ENCODE measurements at regions not wholly inside any gene's neighbourhood (a gene's known extent, or its start where the extent isn't known, plus 50 kb on each side); places are given as distances from the start of the nearest gene placed in this dataset.

DNA sequence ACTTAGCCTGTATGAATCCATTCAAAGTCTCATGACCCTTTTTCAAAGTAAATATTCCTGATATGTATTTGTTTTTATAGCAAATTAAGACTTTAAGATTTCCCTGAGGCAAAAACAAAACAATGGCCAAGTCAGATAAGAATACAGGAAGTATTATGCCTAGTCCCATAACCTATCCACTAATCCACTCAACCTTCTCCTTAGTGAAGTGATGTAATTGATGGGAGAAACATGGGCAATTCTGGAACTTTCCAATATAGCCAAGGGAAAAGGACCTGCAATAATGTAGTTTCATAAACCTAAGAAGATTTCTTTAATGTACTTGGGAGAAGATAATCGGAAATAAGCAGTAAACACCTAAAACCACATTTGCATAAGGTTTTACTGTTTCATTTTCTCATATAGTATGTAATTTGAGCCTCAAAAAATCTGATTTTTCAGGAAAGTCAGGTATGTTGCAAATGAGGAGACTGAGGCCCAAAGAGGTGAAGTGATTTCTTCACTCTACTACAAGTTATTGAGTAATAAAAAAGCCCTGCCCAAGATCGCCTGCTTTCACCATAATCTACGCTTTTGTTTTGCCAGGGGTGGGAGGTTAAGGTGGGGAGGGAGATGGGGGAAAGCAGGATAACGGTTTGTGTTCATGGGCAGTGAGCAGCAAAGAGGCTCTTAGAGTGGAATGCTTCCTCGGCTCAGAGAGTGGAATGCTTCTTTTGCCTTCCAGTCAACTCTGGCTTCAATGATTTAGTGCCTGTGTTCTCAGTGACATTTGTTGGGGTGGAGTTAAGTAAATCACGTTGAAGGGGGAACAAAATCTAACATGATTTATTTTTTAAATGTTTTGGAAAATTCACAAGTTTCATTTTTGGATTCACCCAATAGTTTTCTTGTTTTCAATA, 95.0 kb upstream of the FNDC3B start:
- no peak for TF ChIP-seq CTCF (IDR thresholded peaks at IDR 0.05)
- no peaks in the 10 kb centered on the region for H3K36me3 Mint-ChIP-seq (ENCODE audit: low read depth)
- H3K4me1 Mint-ChIP-seq (ENCODE audit: low read depth), result peaks cover 11% of the 10 kb centered on the region; the same call in 1 of the 2 replicates
- H3K4me3 Mint-ChIP-seq, result no peak overlapping the region
- H3K9me3 Mint-ChIP-seq, result no peaks in the 10 kb centered on the region
- H3K27ac Mint-ChIP-seq, result no peak overlapping the region
- H3K27me3 Mint-ChIP-seq (ENCODE audit: insufficient read depth), result peaks cover 2% of the 10 kb centered on the region
- no peak for DNase-seq

- Mint-ChIP-seq H3K4me3 (no peak overlapping the region), H3K27ac (no peak overlapping the region), H3K27me3 (ENCODE audit: insufficient read depth) (peaks cover 5% of the 10 kb centered on the region; the same call in 1 of the 2 replicates), H3K36me3 (ENCODE audit: low read depth) (no peaks in the 10 kb centered on the region), H3K9me3 (no peaks in the 10 kb centered on the region), H3K4me1 (ENCODE audit: low read depth) (peaks cover 29% of the 10 kb centered on the region)
- DNase-seq, result no peak
- no peak for TF ChIP-seq CTCF (IDR thresholded peaks at IDR 0.05)
Measured at GRCh38 chr3:171948674-171949073, 90.7 kb upstream of the FNDC3B start.

DNA sequence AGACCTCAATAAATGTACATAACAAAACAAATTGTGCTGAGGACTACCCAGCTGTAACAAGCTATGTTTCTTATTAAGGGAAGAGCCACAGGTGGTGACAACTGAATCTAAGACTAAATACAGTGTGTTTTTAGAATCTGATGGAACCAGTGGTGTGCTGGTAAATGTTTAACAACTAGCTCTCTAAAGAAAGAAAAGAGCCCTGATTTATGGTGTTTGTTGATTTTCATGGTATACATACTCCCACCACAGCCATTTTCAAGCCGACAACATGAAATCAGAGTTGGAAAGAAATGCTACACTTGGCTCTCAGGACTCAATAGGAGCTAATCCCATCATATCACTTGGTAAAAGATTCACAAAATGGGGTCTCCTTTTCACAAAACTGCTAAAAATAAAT, 89.8 kb upstream of the FNDC3B start:
- TF ChIP-seq CTCF (IDR thresholded peaks at IDR 0.05), result no peak
- no peaks in the 10 kb centered on the region for H3K9me3 Mint-ChIP-seq
- peaks cover 26% of the 10 kb centered on the region for H3K4me1 Mint-ChIP-seq (ENCODE audit: low read depth)
- DNase-seq, result no peak
- H3K27me3 Mint-ChIP-seq (ENCODE audit: insufficient read depth), result peaks cover 5% of the 10 kb centered on the region; the same call in 1 of the 2 replicates
- no peak overlapping the region for H3K27ac Mint-ChIP-seq
- H3K4me3 Mint-ChIP-seq, result no peak overlapping the region
- no peaks in the 10 kb centered on the region for H3K36me3 Mint-ChIP-seq (ENCODE audit: low read depth)

GRCh38 chr3:171950373-171950772, 89.0 kb upstream of the FNDC3B start:
- H3K4me3 Mint-ChIP-seq, result no peak overlapping the region
- peaks cover 5% of the 10 kb centered on the region; the same call in 1 of the 2 replicates for H3K27me3 Mint-ChIP-seq (ENCODE audit: insufficient read depth)
- H3K36me3 Mint-ChIP-seq (ENCODE audit: low read depth), result no peaks in the 10 kb centered on the region
- TF ChIP-seq CTCF (IDR thresholded peaks at IDR 0.05), result no peak
- peak; percentile 9 for DNase-seq
- no peak overlapping the region for H3K27ac Mint-ChIP-seq
- H3K9me3 Mint-ChIP-seq, result no peaks in the 10 kb centered on the region
- H3K4me1 Mint-ChIP-seq (ENCODE audit: low read depth), result peaks cover 22% of the 10 kb centered on the region

- no peak for TF ChIP-seq CTCF (IDR thresholded peaks at IDR 0.05)
- H3K27me3 Mint-ChIP-seq (ENCODE audit: insufficient read depth), result peaks cover 5% of the 10 kb centered on the region; the same call in 1 of the 2 replicates
- H3K9me3 Mint-ChIP-seq, result no peaks in the 10 kb centered on the region
- no peak overlapping the region for H3K27ac Mint-ChIP-seq
- DNase-seq, result no peak
- H3K4me3 Mint-ChIP-seq, result no peak overlapping the region
- H3K4me1 Mint-ChIP-seq (ENCODE audit: low read depth), result peaks cover 22% of the 10 kb centered on the region
- no peaks in the 10 kb centered on the region for H3K36me3 Mint-ChIP-seq (ENCODE audit: low read depth)
Measured at GRCh38 chr3:171951597-171951996, 87.8 kb upstream of the FNDC3B start.
